SK-N-MC (cell line): ENCODE measurements at regions not wholly inside any gene's neighbourhood (a gene's known extent, or its start where the extent isn't known, plus 50 kb on each side); places are given as distances from the start of the nearest gene placed in this dataset.

Experiments used
- EZH2 ChIP-seq: fragments of 200-600 bp; sonication (generic); IDR thresholded peaks from one replicate; pipeline ENCODE4 v1.6.1; 2017; ENCODE audit warnings: antibody characterized with exemption
- FOXP2 ChIP-seq: optimal IDR thresholded peaks from 2 replicates; pipeline ENCODE3; 2011; ENCODE audit warnings: mild to moderate bottlenecking, moderate library complexity; ENCODE audit not compliant: insufficient read depth; ENCODE audit errors: extremely low read length, control extremely low read depth
- POLR2AphosphoS5 ChIP-seq: IDR thresholded peaks from 2 replicates; pipeline ENCODE4 v1.6.1; 2012; ENCODE audit warnings: mild to moderate bottlenecking, low read depth, low read length, borderline replicate concordance

DNA sequence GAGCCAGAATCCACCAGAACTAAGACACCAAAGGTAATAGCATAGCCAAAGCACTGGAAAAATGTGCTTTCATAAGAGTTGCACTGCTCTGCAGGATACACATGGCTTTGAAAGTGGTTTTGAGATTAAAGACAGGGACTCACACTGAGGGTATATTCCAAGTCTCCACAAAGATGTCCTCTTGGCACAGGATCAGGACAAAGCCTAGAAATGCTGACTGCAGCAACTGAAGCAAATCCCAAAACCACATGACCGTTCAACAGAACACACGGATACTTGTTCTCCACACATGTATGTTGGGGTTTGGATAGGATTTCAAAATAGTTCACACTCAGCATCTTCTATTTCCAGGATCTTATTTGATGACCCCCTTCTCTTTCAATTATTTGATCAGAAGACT, 364.3 kb upstream of the HSF2 start:
- no peak for TF ChIP-seq EZH2
- TF ChIP-seq POLR2AphosphoS5: no peak
- TF ChIP-seq FOXP2: no peak
